ENCODE measurements at regions not wholly inside any gene's neighbourhood (a gene's known extent, or its start where the extent isn't known, plus 50 kb on each side); places are given as distances from the start of the nearest gene placed in this dataset.
"Not testable (repeated sequence)": the region's sequence is repeated elsewhere in the genome, so short reads cannot be mapped to it uniquely, and the experiment has no call there.

GRCh38 chr18:43830947-43831346 lies 553.7 kb upstream of the SYT4 start:
- WGBS, 3 donors: 89 to 96% (median 92%) methylated on average over 6 of the region's 6 CpGs
- no peaks in the 10 kb centered on the region for H3K9me3 ChIP-seq
- TF ChIP-seq POLR2A (IDR thresholded peaks at IDR 0.05) (no peak), CTCF (IDR thresholded peaks at IDR 0.05) (no peak), EP300 (IDR thresholded peaks at IDR 0.05) (no peak)
- no peaks in the 10 kb centered on the region for H3K4me1 ChIP-seq (ENCODE audit: insufficient read depth)
- DNase-seq: no peak
- H3K4me3 ChIP-seq: no peak overlapping the region
- H3K27me3 ChIP-seq: no peaks in the 10 kb centered on the region
- no peaks in the 10 kb centered on the region for H3K36me3 ChIP-seq
- no peak overlapping the region for H3K27ac ChIP-seq
- intact Hi-C loops (cut with DNase I): no loop called here

- no peak overlapping the region for H3K27ac ChIP-seq
- TF ChIP-seq CTCF (IDR thresholded peaks at IDR 0.05): no peak
- no peak for TF ChIP-seq POLR2A (IDR thresholded peaks at IDR 0.05)
- no peak for TF ChIP-seq EP300 (IDR thresholded peaks at IDR 0.05)
- no peaks in the 10 kb centered on the region for H3K9me3 ChIP-seq
- DNase-seq: no peak
- no peaks in the 10 kb centered on the region for H3K36me3 ChIP-seq
- intact Hi-C loops (cut with DNase I): no loop called here
- H3K4me3 ChIP-seq: no peak overlapping the region
- WGBS, 3 donors: 46 to 65% (median 53%) methylated on average over 1 of the region's 1 CpG
- H3K4me1 ChIP-seq (ENCODE audit: insufficient read depth): no peaks in the 10 kb centered on the region
- H3K27me3 ChIP-seq: no peaks in the 10 kb centered on the region
These were observed 569.0 kb upstream of the SYT4 start for GRCh38 chr18:43846299-43846698.

GRCh38 chr18:43847164-43848091 lies 570.1 kb upstream of the SYT4 start:
- 7 to 13% (median 8%) methylated on average over 8 of the region's 8 CpGs for WGBS, 3 donors
- Histone ChIP-seq H3K36me3 (no peaks in the 10 kb centered on the region), H3K4me1 (ENCODE audit: insufficient read depth) (no peaks in the 10 kb centered on the region), H3K27ac (peak overlapping the region in 1 of 2 donors; percentile 53), H3K27me3 (no peaks in the 10 kb centered on the region), H3K9me3 (no peaks in the 10 kb centered on the region), H3K4me3 (no peak overlapping the region)
- DNase-seq: no peak
- TF ChIP-seq EP300 (IDR thresholded peaks at IDR 0.05): no peak
- no peak for TF ChIP-seq CTCF (IDR thresholded peaks at IDR 0.05)
- TF ChIP-seq POLR2A (IDR thresholded peaks at IDR 0.05): no peak
- intact Hi-C loops (cut with DNase I): no loop called here

DNA sequence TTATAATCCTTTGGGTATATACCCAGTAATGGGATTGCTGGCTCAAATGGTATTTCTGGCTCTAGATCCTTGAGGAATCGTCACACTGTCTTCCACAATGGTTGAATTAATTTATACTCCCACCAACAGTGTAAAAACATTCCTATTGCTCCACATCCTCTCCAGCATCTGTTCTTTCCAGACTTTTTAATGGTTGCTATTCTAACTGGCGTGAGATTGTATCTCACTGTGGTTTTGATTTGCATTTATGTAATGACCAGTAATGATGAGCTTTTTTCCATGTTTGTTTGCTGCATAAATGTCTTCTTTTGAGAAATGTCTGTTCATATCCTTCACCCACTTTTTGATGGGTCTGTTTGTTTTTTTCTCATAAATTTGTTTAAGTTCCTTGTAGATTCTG lies 572.5 kb upstream of the SYT4 start:
- H3K27me3 ChIP-seq; H3K4me3 ChIP-seq; intact Hi-C loops (cut with DNase I); H3K27ac ChIP-seq; DNase-seq; H3K36me3 ChIP-seq; H3K9me3 ChIP-seq; H3K4me1 ChIP-seq (ENCODE audit: insufficient read depth): not testable (repeated sequence)
- 86 to 92% (median 91%) methylated on average over 2 of the region's 2 CpGs for WGBS, 3 donors

- no peak overlapping the region for H3K4me3 ChIP-seq
- intact Hi-C loops (cut with DNase I): no loop called here
- WGBS, 3 donors: 76 to 78% (median 77%) methylated on average over 2 of the region's 2 CpGs
- no peaks in the 10 kb centered on the region for H3K36me3 ChIP-seq
- no peaks in the 10 kb centered on the region for H3K4me1 ChIP-seq (ENCODE audit: insufficient read depth)
- TF ChIP-seq POLR2A (IDR thresholded peaks at IDR 0.05) (no peak), CTCF (IDR thresholded peaks at IDR 0.05) (no peak), EP300 (IDR thresholded peaks at IDR 0.05) (no peak)
- DNase-seq: no peak
- no peak overlapping the region for H3K27ac ChIP-seq
- no peaks in the 10 kb centered on the region for H3K9me3 ChIP-seq
- no peaks in the 10 kb centered on the region for H3K27me3 ChIP-seq
These were observed 578.1 kb upstream of the SYT4 start for GRCh38 chr18:43855376-43855775.
